GM19397 (cell line): ENCODE measurements at regions not wholly inside any gene's neighbourhood (a gene's known extent, or its start where the extent isn't known, plus 50 kb on each side); places are given as distances from the start of the nearest gene placed in this dataset.

Source experiments
- ATAC-seq: cut with Tn5 transposase; IDR thresholded peaks from one replicate; pipeline ENCODE4 v1.9.1; 2021; ENCODE audit warnings: mild to moderate bottlenecking, moderate library complexity; ENCODE audit not compliant: unreplicated experiment

- ATAC-seq: no peak
Observed at GRCh38 chr9:74303945-74304344, 193.2 kb upstream of the RORB start.

GRCh38 chr9:74304598-74304997, 192.5 kb upstream of the RORB start:
- no peak for ATAC-seq

GRCh38 chr9:74309654-74310053, 187.5 kb upstream of the RORB start:
- no peak for ATAC-seq

- ATAC-seq: no peak
Observed at GRCh38 chr9:74317235-74317634, 179.9 kb upstream of the RORB start.

GRCh38 chr9:74321396-74321795, 175.7 kb upstream of the RORB start:
- no peak for ATAC-seq

GRCh38 chr9:74322661-74323314, 174.3 kb upstream of the RORB start:
- ATAC-seq: no peak

- no peak for ATAC-seq
Observed at GRCh38 chr9:74330487-74331214, 166.5 kb upstream of the RORB start.

GRCh38 chr9:74331607-74332006, 165.5 kb upstream of the RORB start:
- no peak for ATAC-seq

- no peak for ATAC-seq
Observed at GRCh38 chr9:74333384-74334032, 163.6 kb upstream of the RORB start.

GRCh38 chr9:74334271-74334670, 162.9 kb upstream of the RORB start:
- ATAC-seq: no peak

GRCh38 chr9:74336161-74336560, 161.0 kb upstream of the RORB start:
- no peak for ATAC-seq

- no peak for ATAC-seq
Observed at GRCh38 chr9:74348777-74349176, 148.4 kb upstream of the RORB start.

- no peak for ATAC-seq
Observed at GRCh38 chr9:74355107-74355506, 142.0 kb upstream of the RORB start.

GRCh38 chr9:74357577-74357976, 139.6 kb upstream of the RORB start:
- ATAC-seq: no peak

GRCh38 chr9:74358959-74359358, 138.2 kb upstream of the RORB start:
- ATAC-seq: no peak

GRCh38 chr9:74361508-74361907, 135.6 kb upstream of the RORB start:
- no peak for ATAC-seq

GRCh38 chr9:74362423-74362822, 134.7 kb upstream of the RORB start:
- no peak for ATAC-seq

- ATAC-seq: no peak
Observed at GRCh38 chr9:74366111-74366510, 131.0 kb upstream of the RORB start.

GRCh38 chr9:74369844-74370243, 127.3 kb upstream of the RORB start:
- no peak for ATAC-seq

- no peak for ATAC-seq
Observed at GRCh38 chr9:74373348-74373747, 123.8 kb upstream of the RORB start.

- peak; percentile 61 for ATAC-seq
Observed at GRCh38 chr9:74379718-74380117, 117.4 kb upstream of the RORB start.

GRCh38 chr9:74391816-74392215, 105.3 kb upstream of the RORB start:
- no peak for ATAC-seq
